ENCODE measurements at regions not wholly inside any gene's neighbourhood (a gene's known extent, or its start where the extent isn't known, plus 50 kb on each side); places are given as distances from the start of the nearest gene placed in this dataset.

- H3K4me3 ChIP-seq (ENCODE audit: low read depth, low read length): no peak overlapping the region
- TF ChIP-seq, protein P1, sequence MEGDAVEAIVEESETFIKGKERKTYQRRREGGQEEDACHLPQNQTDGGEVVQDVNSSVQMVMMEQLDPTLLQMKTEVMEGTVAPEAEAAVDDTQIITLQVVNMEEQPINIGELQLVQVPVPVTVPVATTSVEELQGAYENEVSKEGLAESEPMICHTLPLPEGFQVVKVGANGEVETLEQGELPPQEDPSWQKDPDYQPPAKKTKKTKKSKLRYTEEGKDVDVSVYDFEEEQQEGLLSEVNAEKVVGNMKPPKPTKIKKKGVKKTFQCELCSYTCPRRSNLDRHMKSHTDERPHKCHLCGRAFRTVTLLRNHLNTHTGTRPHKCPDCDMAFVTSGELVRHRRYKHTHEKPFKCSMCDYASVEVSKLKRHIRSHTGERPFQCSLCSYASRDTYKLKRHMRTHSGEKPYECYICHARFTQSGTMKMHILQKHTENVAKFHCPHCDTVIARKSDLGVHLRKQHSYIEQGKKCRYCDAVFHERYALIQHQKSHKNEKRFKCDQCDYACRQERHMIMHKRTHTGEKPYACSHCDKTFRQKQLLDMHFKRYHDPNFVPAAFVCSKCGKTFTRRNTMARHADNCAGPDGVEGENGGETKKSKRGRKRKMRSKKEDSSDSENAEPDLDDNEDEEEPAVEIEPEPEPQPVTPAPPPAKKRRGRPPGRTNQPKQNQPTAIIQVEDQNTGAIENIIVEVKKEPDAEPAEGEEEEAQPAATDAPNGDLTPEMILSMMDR (conservative IDR thresholded peaks at IDR 0.05; ENCODE audit: low read depth, low read length): no peak
- no peak for DNase-seq (ENCODE audit: low read depth)
Measured at GRCh38 chr4:166493924-166494345, 620.9 kb downstream of the TLL1 start.

- TF ChIP-seq, protein P1 (conservative IDR thresholded peaks at IDR 0.05; ENCODE audit: low read depth, low read length): no peak
Measured at GRCh38 chr4:166498546-166498945, 625.5 kb downstream of the TLL1 start.

DNA sequence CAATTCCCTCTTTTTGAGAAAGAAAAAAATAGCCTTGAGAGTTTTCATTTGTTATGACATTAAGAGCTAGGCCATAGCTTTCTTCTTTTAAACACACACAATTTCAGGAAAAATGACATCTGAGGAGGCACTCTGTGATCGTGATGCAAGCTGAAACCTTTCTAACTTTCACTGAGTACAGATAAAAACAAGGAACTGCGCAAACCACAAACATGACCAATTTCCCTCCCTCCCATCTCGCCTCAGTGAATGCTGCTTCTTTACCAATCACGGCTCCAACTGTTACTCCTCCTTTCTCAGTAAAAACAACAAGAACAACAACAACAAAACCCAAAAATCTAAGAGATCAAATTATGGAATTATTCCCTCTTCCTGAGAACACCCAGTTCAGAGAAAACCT is 626.8 kb downstream of the TLL1 start:
- no peak overlapping the region for H3K4me3 ChIP-seq (ENCODE audit: low read depth, low read length)
- DNase-seq (ENCODE audit: low read depth): no peak
- TF ChIP-seq, protein P1 (conservative IDR thresholded peaks at IDR 0.05; ENCODE audit: low read depth, low read length): no peak

More at GRCh38 chr4:166498546-166498945, 625.5 kb downstream of the TLL1 start:
- DNase-seq (ENCODE audit: low read depth): no peak
- no peak overlapping the region for H3K4me3 ChIP-seq (ENCODE audit: low read depth, low read length)

GRCh38 chr4:166501941-166502382 is 628.9 kb downstream of the TLL1 start:
- DNase-seq (ENCODE audit: low read depth): no peak
- H3K4me3 ChIP-seq (ENCODE audit: low read depth, low read length): no peak overlapping the region
- TF ChIP-seq, protein P1 (conservative IDR thresholded peaks at IDR 0.05; ENCODE audit: low read depth, low read length): peak; percentile 62

- H3K4me3 ChIP-seq (ENCODE audit: low read depth, low read length): no peak overlapping the region
- no peak for DNase-seq (ENCODE audit: low read depth)
- TF ChIP-seq, protein P1 (conservative IDR thresholded peaks at IDR 0.05; ENCODE audit: low read depth, low read length): no peak
Measured at GRCh38 chr4:166502660-166503059, 629.6 kb downstream of the TLL1 start.

GRCh38 chr4:166506051-166506450 is 633.0 kb downstream of the TLL1 start:
- DNase-seq (ENCODE audit: low read depth): no peak
- TF ChIP-seq, protein P1 (conservative IDR thresholded peaks at IDR 0.05; ENCODE audit: low read depth, low read length): no peak
- H3K4me3 ChIP-seq (ENCODE audit: low read depth, low read length): no peak overlapping the region

DNA sequence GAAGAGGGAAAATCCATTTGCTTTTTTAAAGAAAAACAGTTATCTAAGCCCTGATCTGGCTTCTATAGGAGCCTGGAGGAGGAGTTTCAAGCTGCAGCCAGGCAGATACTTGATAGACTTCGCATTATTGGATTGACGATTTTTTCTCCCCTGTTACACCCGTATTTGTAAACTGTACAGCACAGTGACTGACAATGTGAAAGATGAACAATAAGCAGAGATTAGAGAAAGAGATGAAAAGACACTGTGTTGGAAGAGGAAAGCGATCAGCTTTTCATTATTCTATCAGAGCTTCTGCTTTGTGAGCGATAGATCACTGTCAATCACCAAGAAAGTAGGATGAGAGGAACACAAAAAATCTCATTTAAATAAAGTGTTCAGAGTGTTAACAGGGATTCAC is 639.2 kb downstream of the TLL1 start:
- DNase-seq (ENCODE audit: low read depth): no peak
- TF ChIP-seq, protein P1 (conservative IDR thresholded peaks at IDR 0.05; ENCODE audit: low read depth, low read length): no peak
- no peak overlapping the region for H3K4me3 ChIP-seq (ENCODE audit: low read depth, low read length)

Measured in epithelial cell of proximal tubule (primary cell).